ENCODE measurements at regions not wholly inside any gene's neighbourhood (a gene's known extent, or its start where the extent isn't known, plus 50 kb on each side); places are given as distances from the start of the nearest gene placed in this dataset.

GRCh38 chr2:122993592-122993991, 1031.5 kb upstream of the CNTNAP5 start:
- DNase-seq (ENCODE audit: low read depth), result no peak

DNA sequence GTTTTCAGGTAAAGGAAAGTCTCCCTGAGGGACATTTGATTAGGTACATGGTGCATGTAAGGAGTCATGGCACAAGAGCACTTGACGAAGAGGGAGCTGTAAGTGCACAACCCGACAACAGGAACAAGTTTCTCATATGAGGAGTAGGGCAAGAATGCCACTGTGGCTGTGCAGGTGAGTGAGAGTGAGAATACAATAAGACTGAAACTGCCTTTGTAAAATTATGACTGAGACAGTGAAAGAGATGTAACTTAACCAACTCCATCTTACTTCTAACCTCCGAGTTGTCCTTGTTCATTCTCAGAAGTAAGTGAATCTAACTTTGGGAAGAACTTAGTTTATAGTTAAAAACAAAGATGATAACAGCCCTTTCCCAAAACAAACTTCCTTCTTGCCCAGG, 1025.8 kb upstream of the CNTNAP5 start:
- no peak for DNase-seq (ENCODE audit: low read depth)

DNA sequence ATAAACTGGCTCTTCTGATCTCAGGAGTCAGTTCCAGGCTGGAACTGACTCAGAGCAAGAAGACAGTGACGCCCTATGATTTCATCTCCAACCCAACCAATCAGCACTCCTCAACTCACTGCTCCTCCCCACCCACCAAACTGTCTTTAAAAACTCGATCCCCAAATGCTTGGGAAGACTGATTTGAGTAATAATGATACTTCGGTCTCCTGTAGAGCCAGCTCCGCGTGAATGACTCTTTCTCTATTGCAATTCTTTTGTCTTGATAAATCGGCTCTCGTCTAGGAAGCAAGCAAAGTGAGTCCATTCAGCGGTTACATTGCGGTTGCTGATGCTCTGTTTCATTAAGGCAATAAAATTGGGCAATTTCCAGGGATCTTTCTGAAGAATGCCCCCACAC, 1025.3 kb upstream of the CNTNAP5 start:
- no peak for DNase-seq (ENCODE audit: low read depth)

DNA sequence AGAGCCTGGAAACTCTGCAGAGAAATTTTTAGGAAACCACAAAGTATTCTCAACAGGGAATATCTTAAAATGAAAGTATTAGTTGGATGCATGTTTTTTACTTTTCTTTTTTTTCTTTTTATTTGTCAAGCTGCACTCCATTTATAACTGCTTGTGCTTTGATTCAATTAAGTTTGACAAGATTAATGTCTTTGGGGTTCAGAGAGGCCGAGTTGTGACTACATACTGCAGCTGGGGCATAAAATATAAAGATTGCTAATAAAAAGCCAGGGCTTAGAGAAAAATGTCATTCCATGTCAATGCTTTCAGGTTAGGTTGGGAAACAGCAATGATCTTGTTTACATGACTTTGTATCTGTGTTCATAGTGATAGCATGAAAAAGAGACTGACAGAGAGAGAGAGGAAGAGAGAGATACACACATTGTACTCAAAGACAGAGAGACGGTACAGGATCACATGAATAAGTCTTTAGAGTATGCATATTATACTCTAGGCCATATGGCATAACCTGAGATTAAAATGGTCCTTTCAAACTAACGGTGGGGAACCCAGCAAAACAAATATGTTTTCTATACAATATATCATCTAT, 1022.3 kb upstream of the CNTNAP5 start:
- DNase-seq (ENCODE audit: low read depth), result no peak

GRCh38 chr2:123015186-123015585, 1009.9 kb upstream of the CNTNAP5 start:
- no peak for DNase-seq (ENCODE audit: low read depth)

- no peak for DNase-seq (ENCODE audit: low read depth)
These were observed 989.5 kb upstream of the CNTNAP5 start for GRCh38 chr2:123035541-123035940.

DNA sequence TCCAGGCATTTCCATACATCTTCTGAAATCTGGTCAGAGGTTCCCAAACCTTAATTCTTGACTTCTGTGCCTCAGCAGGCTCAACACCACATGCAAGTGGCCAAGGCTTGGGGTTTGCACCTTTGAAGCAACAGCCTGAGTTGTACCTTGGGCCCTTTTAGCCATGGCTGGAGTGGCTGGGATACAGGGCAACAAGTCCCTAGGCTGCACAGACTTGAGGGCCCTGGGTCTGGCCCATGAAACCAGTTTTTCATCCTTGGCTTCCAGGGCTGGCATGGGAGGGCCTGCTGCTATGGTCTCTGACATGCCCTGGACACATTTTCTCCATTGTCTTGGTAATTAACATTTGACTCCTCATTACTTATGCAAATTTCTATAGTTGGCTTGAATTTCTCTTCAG, 988.8 kb upstream of the CNTNAP5 start:
- DNase-seq (ENCODE audit: low read depth), result no peak

DNA sequence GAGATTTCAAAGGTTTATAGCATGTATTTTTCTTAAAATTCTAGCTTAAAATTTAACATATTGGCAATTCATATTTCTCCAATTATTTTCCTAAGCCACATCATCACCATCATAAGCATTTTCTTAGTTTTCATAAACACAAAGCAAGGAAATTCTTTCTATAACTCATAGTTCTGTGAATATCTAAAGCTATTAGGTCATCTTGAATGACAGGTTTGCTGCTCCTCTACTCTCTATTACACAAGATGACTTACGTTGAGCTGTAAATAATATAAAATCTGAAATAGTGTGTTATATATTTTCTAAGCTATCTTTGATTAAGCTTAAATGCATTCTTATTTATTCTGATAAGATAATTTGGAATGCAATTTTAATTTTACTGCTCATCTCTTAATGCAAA, 984.6 kb upstream of the CNTNAP5 start:
- DNase-seq (ENCODE audit: low read depth), result no peak

GRCh38 chr2:123043458-123043857, 981.6 kb upstream of the CNTNAP5 start:
- no peak for DNase-seq (ENCODE audit: low read depth)

DNA sequence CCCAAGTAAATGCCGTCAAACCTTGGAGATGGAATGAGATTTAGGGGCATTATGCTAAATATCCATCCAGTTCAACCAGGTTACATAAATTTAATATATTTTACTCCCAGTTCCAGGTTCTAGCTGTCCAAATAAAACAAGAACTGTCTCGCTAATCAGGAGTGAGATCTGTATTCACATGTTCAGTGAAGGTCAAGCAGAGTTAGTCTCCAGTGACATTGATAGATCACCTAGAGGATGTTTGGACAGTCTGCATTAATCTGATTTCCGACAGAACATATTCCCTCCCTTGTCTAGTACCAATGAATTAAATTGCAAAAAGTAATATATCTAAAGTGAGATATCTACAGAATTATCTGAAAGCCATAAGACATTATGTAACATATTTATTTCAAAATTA, 979.4 kb upstream of the CNTNAP5 start:
- no peak for DNase-seq (ENCODE audit: low read depth)

DNA sequence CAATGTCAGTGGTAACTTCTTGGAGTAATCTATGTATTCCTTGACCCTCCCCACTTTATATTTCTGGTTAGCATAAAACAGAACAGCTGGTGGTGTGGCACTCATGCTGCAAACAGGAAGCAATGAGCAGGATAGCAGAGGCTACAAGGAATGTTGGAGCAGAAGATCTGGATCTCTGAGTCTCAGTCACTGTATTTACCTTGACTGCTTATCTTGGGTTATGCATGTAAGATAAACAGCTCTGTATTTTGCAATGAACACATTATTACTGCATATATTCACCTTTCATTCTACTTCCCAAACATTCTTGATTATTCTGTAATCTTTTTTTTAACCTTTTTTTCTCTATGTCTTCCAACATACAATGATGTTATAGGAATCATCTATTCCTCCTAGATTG, 977.9 kb upstream of the CNTNAP5 start:
- DNase-seq (ENCODE audit: low read depth), result no peak

DNA sequence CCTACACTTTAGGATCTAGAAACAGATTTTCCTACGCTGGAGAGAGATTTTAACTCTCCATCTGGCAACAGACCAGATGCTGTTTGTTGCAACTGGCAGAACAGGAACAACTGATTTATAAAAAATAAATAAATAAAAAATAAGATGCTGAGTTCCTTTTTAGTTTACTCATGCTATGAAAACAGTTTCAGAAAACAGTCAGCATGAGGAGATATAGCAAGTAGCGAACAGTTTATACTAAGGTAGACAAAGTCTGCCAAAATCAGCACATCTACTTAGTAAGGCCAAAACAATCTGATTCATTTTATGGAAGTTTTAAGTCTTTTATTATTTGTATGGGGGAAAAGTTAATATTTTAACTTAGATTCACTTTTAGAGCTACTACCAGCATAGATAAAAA, 974.0 kb upstream of the CNTNAP5 start:
- no peak for DNase-seq (ENCODE audit: low read depth)

GRCh38 chr2:123061534-123061933, 963.6 kb upstream of the CNTNAP5 start:
- DNase-seq (ENCODE audit: low read depth), result no peak

DNA sequence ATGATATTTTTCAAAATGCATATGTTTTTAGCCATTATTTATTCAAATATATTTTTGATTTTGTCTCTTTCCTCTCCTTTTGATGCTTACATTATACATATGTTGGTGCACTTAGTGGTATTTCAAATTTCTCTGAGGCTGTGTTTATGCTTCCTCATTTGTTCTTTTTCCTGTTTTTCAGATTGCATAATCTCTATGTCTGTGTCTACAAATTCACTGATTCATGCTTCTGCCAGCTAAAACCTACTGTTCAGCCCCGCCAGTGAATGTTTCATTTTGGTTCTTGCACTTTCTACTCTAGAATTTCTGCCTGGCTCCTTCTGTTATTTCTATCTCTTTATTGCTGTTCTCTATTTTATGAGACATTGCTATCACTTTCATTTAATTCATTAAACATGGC, 951.7 kb upstream of the CNTNAP5 start:
- no peak for DNase-seq (ENCODE audit: low read depth)

DNA sequence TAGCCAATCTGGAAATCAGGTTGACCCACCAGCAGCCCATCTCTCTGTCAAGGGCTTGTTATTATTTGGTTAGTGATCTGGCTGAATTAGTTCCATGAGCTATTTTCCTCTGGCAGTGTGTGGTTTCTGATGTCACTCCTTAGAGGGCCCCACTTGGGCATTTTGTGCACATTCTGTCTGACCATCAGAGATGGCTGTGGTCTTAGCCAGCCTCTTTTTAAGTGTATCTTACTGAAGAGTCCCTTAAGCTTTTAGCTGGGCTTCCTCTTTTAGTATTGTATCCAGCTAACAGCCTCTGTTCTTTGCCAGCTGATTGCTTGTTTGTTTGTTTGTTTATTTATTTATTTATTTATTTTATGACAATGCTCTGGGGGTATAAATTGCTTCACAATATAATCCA, 951.1 kb upstream of the CNTNAP5 start:
- DNase-seq (ENCODE audit: low read depth), result no peak

- no peak for DNase-seq (ENCODE audit: low read depth)
These were observed 948.0 kb upstream of the CNTNAP5 start for GRCh38 chr2:123077101-123077500.

GRCh38 chr2:123080331-123080730, 944.8 kb upstream of the CNTNAP5 start:
- no peak for DNase-seq (ENCODE audit: low read depth)

GRCh38 chr2:123085484-123085883, 939.6 kb upstream of the CNTNAP5 start:
- DNase-seq (ENCODE audit: low read depth), result no peak

DNA sequence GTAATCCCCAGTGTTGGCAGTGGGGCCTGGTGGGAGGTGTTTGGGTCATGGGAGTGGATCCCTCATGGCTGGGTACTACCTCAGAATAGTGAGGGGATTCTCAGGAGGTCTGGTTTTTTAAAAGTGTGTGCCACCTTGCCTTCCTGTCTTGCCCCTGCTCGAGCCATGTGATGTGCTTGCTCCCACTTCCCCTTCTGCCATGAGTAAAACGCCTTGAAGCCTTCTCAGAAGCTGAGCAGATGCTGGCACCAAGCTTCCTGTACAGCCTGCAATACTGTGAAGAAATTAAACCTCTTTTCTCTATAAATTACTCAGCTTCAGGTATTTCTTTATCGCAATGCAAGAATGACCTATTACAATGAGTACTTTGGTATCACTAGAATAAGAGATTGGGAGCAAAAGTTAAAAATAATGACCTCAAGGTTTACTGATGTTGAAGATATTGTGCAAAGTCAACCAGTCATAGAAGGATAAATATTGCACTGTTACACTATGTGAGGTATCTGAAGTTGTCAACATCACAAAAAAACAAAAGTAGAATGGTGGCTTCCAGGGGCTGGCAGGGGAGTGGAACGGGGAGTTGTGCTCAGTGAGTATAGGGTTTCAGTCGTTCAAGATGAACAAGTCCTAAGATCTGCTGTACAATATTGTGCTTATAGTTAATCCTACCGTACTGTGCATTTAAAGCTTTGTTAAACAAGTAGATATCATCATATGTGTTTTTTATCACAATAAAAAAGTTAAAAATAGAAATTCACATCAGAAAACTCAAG, 938.3 kb upstream of the CNTNAP5 start:
- DNase-seq (ENCODE audit: low read depth), result no peak

DNA sequence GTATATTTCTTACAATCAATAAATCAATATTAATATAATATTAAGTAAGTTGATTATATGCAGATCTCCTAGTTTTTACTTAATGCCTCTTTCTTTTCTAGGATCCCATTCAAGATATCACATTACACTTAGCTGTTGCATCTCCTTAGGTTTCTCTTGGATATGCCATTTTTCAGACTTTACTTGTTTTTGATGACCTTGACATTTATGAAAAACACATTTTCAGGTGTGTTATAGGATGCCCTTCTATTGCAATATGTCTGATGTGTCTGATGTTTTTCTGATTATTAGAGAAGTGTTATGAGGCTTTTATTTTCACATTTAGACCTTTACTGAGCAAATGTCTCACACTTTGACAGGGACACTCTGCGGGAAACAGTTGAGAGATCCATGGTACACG, 933.6 kb upstream of the CNTNAP5 start:
- no peak for DNase-seq (ENCODE audit: low read depth)

- no peak for DNase-seq (ENCODE audit: low read depth)
These were observed 931.9 kb upstream of the CNTNAP5 start for GRCh38 chr2:123093199-123093598.

GRCh38 chr2:123095219-123095835, 929.8 kb upstream of the CNTNAP5 start:
- no peak for DNase-seq (ENCODE audit: low read depth)

GRCh38 chr2:123098619-123099018, 926.5 kb upstream of the CNTNAP5 start:
- DNase-seq (ENCODE audit: low read depth), result no peak

DNA sequence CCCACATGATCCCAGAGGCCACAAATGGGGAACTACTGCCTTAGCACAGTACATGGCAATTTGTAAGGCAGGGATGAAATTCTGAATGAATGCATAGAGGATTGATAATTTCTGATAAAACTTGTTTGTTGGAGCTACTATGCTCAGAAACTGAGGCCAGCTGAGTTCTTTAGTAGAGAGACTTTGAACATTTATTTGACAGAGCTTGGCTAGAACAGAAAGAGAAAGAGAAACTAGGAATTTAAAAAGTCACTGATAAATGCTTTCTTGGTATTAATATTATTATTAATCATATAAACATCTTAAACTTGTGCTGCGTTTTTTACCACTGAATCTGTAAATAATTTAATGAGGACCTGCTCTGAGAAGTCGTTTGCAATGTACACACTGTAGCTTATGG, 923.7 kb upstream of the CNTNAP5 start:
- DNase-seq (ENCODE audit: low read depth), result no peak
